ENCODE measurements at regions not wholly inside any gene's neighbourhood (a gene's known extent, or its start where the extent isn't known, plus 50 kb on each side); places are given as distances from the start of the nearest gene placed in this dataset.

DNA sequence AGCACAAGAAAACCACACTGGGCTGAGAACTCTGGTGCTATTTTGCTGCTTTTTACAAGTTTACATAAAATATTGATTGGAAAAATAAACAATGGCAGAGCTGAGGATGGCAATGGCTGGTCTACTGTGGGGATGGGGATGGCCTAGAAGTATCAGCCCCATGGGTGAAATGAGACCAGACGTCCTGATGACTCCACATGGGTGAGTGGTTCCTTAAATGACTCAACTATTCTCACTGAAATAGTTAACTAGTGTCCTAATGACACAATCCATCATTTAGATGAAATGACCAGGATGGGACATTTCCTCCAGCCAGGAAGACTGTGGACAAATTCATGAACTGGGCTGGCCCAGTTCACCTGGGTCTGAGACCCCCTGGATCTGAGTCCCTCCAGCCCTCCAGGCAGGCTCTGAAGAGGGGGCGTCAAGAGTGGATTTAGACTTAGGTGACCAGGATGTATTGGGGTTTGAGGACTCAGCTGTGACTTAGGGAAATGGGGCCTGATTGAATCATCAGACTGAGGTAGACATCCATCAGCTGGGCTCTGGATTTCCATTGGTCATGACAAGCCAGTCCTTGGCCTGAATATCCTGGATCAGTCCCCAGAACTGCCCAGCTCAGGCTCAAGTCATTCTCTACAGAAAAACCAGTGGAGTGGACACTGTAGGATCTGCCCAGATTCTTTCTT lies 98.2 kb upstream of the IGLL5 start:
- TF ChIP-seq POLR2A (IDR thresholded peaks at IDR 0.05; ENCODE audit: low read length) = no peak
- TF ChIP-seq GATA1 (IDR thresholded peaks at IDR 0.05; ENCODE audit: low read depth, low read length) = no peak
